H4 (cell line): ENCODE measurements at regions not wholly inside any gene's neighbourhood (a gene's known extent, or its start where the extent isn't known, plus 50 kb on each side); places are given as distances from the start of the nearest gene placed in this dataset.
"Not testable (repeated sequence)": the region's sequence is repeated elsewhere in the genome, so short reads cannot be mapped to it uniquely, and the experiment has no call there.

ENCODE experiments used
- DNase-seq: peaks from one replicate; pipeline ENCODE4 v3.0.0-alpha.2; 2015; ENCODE audit warnings: low spot score

DNA sequence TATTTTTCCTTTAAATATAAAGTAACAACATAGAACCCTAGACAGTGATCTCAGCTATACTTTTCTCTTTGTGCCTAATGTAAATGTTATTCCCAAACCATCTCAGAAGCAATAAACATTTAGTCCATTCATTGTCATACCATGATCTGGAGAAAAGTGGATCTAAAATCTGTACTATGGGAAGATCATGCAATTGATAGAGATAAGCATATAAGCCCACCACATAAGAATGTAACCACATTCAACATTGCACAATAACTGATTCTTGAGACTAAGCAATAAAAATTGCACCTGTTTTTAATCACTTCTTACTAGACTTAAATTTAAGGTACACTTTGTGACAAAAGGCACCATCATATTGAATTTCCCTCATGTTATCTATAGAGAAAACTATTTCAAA is 1403.0 kb upstream of the C9orf72 start:
- DNase-seq = no peak

DNA sequence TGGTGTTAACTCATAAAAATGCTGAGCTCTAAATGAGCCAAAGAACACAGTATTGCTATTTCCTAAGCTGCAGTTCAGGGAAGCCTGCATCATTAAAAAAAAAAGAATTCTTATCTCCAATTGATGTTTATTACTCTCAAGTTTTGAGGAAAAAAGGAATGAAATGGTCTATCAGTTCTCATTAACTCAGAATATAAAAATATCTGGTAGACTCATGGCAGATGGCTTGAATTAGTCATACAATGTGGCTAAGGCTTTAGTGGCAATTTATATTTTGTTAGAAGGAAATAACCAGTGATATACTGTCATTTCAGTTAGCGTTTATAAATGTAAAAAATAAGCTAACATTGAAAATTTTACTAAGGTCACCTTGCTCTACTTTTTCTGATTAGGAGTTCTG is 1403.4 kb upstream of the C9orf72 start:
- no peak for DNase-seq

DNA sequence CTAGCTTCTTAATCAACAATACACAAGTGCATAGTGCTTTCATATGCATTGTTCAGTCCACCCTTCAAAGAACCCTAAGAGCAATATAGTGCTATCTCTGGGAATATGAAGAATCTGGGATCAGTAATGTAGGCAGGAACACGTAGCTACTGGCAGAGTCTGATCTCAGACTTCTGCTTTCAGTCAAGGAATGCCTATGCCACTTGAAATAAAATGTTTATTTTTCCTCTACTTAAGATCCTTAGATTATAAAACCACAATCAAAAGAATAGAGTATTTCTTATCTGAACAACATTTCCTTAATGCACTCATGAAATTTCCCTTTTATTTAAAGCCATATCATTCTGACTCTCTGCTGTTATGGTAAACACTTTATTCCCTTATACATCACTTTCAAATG is 1407.8 kb upstream of the C9orf72 start:
- DNase-seq = no peak

DNA sequence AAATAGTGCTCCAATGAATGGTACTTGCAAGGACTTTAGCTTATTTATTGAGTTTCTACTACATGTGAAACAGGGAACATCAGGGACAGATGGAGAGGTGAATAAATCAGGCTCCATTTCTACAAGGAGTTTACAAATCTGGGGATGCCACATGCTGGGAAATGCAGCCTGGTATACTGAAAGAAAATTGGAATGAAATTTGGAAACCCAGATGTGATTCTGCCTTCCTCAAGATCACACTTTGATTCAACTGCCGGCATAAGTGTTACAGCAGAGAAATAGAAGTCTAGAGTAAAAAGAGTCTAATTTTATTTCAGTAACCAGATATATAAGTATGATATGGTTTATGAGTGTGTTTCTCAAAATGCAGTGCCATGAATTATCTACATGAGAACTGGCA is 1408.4 kb upstream of the C9orf72 start:
- no peak for DNase-seq

DNA sequence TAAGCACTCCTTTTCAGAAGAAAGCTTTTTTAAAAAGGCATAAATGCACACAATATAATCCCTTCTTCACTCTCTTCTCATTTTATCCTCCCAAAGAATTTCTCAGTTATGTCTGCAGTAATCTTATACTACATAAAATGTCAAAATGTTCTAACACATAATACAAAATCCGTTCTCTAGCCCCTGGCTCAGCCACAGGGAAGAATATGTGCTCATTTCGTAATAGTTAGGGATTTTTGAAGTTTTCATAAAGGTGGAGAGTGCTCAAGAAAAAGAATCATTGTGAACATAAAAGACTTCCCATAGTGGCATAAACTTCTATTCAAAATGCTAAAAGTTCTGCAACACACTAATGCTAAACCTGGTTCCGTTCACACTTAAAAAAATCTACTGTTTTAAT is 1410.7 kb upstream of the C9orf72 start:
- DNase-seq = no peak

DNA sequence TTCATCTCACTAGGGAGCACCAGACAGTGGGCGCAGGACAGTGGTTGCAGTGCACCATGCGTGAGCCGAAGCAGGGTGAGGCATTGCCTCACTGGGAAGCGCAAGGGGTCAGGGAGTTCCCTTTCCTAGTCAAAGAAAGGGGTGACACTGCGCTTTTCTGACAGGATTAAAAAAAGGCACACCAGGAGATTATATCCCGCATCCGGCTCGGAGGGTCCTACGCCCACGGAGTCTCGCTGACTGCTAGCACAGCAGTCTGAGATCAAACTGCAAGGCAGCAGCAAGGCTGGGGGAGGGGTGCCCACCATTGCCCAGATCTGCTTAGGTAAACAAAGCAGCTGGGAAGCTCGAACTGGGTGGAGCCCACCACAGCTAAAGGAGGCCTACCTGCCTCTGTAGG is 1416.7 kb upstream of the C9orf72 start:
- DNase-seq = not testable (repeated sequence)

DNA sequence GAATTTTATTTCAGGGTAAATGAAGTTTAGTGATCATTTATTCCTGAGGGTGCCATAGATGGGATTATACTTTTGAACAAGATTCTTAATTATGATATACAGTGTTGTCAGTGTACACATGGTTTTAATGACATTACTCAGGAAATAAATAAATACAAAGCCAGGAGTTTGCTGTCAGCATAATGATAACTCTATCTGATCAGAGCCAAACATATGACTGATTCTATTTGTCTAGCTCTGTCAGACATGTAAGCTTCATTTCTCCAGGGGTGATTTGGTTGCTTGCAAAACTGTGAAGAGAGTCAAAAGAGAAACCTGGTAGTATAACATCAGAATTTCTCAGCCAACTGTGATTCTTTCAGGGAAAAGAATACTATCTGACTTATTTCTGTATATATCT is 1425.8 kb upstream of the C9orf72 start:
- no peak for DNase-seq

DNA sequence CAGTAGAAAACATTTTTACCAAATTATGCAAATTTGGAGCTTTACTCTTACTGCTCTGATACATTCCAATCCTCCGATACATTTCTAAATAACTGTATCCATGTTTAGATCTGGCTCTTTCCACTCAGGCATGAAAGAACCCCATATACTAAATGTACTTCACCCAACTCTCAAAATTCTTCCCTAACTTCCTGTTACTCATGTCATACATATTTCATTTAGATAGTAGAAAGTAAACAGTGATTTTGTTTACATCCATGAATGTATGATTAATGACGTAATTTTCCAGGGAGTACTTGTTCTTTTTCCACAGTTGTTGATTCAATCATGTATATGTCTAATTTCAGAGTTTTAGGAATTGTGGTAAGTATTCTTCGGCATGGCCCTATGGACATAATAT is 1426.5 kb upstream of the C9orf72 start:
- no peak for DNase-seq

DNA sequence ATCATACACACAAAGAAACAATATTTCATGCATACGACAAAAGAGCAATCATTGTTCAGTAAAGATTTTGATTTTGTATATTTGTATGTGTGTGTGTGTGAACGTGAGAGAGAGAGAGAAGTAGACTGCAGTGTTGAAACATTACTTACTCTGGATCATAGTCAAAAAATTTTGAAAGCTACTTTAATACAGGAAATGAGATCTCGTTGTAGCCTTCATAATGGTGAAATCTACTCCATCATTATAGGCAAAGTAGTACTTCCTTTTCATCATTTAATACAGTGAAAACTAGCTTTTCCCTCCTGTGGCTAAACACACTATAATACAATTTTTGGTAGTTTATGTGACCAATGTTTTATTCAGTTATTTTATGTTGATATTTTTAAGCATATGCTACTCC is 1427.7 kb upstream of the C9orf72 start:
- no peak for DNase-seq

DNA sequence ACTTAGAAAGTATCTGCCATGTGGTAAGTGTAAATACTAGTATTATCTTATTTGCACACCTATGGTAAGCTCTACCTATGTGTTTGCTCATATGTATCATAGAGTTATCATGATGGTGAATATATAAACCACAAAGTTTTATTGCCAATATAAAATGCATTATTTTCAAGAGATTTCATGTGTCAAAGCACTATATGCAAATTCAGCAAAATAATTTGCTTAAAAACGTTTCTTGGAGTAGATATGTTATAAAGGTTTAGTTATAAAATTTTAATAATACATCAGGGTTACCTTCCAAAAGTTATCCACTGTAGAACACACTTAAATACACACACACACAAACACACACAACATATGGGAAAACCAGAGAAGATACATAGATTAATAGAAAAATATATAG is 1431.7 kb upstream of the C9orf72 start:
- no peak for DNase-seq

DNA sequence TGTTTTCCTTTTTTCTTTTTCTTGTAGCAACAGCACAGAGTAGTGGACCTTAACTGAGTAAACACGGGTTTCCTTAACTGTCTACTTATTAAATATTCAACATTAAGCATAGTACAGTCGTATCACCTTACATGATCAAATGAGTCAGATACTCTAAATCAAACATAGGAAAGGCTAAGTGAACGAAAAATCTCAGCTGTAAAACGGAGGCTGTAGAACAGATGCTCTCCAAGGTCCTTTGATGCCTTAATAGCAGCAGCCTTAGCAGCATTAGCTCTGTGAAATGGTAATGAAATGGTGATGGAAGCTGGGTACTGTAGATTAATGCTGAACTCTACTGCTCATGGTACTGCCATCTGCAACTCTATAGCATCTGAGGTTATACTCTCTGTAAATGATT is 1433.3 kb upstream of the C9orf72 start:
- DNase-seq = no peak

DNA sequence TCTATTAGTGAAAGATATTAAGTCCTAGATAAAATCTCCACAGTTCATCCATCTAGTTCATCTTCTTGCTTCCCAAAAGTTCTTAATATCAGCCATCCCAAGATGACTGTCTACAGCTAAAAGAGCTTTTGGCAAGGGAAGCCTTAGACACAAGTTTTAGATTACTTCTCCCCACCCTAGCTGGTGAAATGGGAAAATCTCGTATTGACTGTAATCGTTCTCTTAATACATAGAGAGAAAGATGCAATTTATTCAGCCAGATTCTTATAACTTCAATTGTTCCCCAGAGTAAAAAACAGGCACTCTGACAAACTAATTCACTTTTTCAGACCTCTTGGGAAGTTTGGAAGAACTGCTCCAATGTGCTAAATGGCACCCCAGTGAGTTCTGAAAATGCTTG is 1439.6 kb upstream of the C9orf72 start:
- no peak for DNase-seq

DNA sequence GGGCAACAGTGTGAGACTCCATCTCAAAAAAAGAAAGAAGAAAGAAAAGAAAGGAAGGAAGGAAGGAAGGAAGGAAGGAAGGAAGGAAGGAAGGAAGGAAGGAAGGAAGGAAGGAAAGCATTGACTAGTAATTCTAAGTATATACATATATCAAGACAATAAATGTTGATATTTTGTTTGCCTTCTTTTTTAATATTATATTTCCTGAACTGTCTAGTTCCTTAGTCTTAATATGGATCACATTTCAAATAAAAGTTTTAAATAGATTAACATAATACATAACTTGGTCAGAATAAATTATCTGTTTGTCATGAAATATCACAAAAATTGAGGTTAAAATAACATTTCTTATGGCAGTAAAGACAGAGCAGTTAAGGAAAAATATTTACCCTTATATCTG is 1448.4 kb upstream of the C9orf72 start:
- no peak for DNase-seq

DNA sequence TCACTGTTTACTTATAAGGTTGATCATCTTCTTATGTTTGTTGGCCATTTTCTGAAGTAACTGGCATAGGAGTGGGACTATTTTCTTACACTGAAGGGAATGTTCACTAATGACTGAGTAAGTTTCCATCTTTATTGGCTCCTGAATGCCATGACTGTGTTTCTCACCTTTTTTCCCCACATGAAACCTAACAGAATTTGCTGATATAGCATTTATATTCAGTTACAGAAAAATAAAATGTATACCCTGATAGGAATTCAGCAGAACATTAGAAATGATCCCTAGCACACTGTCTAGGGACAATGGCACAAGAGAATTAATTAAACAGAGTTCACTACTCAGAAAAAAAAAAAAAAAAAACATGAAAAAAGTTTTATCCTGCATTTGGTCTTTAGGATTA is 1465.1 kb upstream of the C9orf72 start:
- DNase-seq = no peak

DNA sequence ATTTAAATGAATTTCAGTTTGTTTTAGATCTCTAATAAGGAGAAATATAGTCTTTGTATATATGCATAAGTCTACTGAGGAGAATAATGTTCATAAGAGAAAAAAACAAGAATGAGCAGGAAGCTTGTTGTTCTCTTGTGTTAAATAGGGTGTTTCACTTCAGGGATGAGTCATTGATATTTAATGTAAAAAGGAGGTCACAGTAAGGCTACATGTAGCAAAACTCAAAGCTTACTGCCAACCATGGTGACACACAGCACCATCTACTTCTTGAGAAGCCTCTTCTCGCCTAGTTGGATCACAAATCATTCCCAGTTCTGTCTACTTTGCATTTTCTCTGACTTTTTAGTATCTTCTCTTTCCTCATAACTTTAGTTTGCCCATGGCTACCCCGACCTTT is 1466.0 kb upstream of the C9orf72 start:
- no peak for DNase-seq

DNA sequence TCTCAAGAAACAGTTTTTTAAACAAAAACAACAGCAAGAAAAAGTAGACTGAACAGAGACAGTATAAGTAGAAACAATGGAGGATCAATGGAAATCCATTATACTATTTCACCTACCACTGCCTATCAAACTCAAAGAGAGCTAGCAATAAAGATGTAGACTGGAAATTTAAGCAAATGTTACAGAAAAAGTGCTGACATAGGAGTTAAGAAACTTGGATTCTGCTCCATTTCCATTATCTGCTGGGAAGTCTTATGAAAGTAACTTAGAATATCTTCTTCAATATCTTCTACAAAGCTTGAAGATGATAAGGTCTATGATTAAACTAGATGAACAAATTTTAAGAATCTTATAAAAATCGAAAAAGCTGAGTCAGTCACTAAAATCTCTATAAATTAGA is 1469.8 kb upstream of the C9orf72 start:
- DNase-seq = no peak

DNA sequence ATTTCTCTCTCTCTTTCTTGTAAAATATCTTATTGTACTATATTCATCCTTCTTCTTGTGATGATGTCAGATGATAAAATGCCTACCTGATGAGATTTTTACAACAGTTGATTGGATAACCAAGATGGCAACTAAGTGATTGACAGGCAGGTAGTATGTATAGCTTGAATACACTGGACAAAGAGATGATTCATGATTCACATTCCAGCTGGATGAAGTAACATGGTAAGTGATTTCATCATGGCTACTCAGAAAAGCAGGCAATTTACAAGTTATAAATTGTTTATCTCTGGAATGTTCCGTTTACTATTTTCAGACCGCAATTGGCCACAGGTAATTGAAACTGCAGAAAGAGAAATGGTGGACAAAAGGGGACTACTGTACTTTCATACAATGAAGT is 1471.7 kb upstream of the C9orf72 start:
- peak; percentile 47 for DNase-seq

DNA sequence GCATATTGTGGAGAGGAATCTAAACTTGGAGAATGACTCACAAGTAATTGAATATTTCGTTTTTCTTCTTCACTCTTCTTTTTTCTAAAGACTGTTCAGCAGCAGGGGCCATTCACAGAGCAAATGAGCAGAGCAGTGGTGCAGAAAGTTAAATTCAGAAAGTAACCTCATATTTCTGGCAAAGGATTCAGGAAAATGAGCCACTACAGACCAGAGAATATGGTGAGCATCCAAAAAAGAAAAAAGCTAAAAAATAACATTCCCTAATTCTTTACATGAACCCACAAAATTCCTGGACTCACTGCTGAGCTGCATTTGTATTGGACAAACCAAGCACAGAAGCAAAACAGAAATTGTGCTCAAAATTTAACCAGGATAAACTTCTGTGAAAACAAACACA is 1486.8 kb upstream of the C9orf72 start:
- DNase-seq = no peak

DNA sequence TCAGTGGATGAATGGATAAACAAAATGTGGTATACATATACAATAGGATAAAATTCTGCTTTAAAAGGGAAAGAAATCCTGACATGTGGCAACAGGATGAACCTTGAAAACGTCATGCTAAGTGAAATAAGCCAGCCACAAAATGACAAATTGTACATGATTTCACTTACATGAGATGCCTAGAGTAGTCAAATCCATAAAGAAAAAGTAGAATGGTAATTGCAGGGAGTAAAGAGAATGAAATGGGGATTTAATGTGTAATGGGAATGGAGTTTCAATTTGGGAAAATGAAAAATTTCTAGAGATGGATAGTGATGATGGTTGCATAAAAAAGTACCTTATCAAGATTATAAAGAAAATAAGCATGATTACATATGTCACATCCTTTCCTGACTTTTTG is 1489.2 kb upstream of the C9orf72 start:
- DNase-seq = no peak

DNA sequence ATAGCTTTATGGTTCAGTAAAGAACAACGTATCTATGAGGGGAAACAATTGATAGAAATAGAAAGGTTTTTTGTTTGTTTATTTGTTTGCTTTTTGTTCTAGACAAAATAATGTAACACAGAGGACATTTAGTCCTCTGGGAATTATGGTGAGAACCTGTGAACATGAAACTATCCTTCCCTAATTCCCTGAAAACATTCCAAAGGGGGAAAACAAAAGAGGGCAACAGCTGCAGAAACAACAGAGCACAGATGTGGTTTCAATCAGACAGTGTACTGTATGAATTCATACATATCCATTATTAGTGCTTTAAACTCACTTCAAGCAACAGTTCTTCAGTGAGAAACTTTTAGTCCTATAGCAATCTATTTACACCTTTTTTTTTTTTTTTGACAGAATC is 1489.8 kb upstream of the C9orf72 start:
- no peak for DNase-seq

DNA sequence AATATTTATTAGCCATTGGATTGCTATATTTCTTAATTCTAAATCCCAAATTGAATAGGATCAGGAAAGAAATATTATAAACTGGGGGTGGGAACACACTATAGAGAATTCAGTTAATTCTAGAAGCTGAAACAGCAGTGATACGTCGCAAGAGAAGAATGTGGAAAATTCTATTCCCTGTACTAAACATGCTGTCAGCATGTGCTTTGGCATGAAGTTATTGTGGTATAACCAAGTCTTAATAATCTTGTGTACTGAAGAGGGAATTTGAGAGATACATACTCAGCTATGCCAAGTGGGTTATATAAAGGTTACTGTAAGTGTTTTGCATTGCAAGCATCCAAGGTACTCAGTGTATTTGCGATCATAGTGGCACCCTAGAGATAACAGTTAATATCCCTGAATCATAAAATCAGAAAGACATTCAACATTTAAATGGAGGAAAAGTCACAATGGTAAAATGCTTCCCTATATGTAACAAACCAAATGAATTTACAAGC is 1492.9 kb upstream of the C9orf72 start:
- DNase-seq = no peak

DNA sequence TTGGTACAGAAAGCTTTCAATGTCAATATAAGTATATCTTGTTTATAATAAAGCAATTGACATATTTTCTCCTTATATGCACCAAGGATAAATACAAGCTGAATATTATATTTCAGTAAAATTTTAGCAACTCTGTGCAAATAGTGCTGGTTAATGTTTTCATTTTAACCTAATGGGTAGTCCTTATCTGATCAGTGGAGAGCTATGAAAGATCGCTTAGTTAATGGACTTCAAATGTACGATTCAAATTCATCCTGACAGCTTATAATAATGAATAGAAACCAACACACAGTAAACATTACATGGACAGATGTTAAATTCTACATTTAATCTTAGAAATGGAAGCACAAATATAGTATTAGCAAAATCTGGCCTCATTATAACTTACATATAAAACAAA is 1495.2 kb upstream of the C9orf72 start:
- no peak for DNase-seq

DNA sequence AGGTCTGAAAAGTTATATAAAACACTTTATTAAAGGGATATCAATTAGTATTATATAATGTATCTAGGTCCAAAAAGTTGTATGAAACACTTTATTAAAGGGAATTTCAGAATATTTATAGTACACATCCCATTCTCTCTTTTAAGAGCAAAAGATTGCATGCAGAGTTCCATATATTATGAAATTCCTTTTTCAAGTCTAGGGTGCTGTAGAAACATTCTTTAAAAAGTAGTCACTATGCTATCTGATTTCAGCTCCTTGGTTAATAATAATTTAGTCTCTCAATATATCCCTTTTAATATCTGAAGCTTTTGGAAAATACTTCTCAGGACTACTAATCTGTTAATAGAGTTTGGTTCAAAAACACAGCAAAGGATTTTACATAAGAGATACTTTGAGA is 1496.1 kb upstream of the C9orf72 start:
- no peak for DNase-seq

DNA sequence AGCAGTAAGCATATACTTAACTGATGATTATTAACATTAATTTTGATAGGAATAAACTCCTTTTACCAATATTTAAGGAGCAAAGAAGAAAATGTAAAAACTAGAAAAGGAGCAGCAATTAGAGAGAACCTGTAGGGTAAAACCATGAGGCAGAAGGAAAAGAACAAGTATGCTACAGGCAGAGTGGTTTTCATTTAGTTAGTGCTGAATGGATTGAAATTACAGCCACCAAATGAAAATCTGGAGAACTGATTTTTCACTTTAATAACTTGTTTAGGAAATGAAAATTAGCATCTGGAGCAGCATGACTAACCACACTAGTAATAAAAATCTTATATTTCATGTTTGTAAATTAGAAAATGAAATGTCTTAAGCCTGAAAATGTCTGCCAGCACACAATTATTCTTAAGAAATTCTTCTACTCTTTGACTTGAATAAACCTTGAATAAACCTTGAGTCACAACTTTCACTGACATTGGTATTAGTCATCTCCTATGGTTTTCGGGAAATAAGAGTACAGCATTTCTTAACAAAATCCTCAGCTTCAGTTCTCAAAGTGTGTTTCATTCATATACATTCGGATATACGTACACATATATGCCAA is 1504.9 kb upstream of the C9orf72 start:
- peak; percentile 9 for DNase-seq

DNA sequence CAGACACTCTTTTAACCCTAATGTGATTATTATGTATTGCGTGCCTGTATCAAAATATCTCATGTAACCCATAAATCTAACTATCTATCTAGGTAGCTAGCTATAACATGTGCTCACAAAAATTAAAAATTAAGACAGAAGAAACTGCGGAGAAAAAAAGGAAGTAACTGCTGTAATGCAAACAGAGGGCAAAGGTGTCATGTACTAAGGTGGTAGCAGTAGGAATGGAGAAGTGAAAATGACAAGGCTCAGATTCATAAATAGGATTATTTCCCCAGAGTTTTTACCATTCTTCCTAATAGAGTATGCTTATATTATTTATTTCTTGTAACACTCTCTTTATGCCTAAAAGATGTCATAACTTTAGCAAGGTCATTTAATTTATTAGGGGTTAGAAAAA is 1527.5 kb upstream of the C9orf72 start:
- DNase-seq = no peak
